ENCODE measurements at regions not wholly inside any gene's neighbourhood (a gene's known extent, or its start where the extent isn't known, plus 50 kb on each side); places are given as distances from the start of the nearest gene placed in this dataset.
A peak's percentile ranks its signal among the peaks of the same experiment; 100 is the strongest.
"Not testable (repeated sequence)": the region's sequence is repeated elsewhere in the genome, so short reads cannot be mapped to it uniquely, and the experiment has no call there.

GRCh38 chr1:206256935-206257334, 53.6 kb downstream of the SRGAP2 start:
- DNase-seq (ENCODE audit: low spot score), result not testable (repeated sequence)

- not testable (repeated sequence) for DNase-seq (ENCODE audit: low spot score)
Measured at GRCh38 chr1:206261473-206261872, 58.1 kb downstream of the SRGAP2 start.

DNA sequence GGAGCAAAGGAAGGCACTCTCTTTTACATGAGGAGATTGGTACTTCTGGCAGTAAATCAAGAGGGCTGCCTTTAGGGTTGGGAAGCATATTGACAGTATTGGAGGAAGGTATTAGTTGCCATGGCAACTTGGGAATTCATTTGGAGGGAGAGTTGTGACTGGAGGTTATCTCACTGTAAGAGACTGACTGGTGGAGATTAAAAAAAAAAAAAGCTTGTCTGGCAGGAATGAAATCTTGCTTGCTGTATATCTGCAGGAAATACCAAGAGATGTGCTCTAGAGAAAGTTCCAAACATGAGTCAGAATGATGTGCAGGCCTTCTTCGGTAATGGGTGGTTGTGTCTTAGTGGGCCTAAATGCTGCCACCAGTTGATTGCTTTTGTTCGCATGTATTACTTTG, 59.1 kb downstream of the SRGAP2 start:
- DNase-seq (ENCODE audit: low spot score), result not testable (repeated sequence)

DNA sequence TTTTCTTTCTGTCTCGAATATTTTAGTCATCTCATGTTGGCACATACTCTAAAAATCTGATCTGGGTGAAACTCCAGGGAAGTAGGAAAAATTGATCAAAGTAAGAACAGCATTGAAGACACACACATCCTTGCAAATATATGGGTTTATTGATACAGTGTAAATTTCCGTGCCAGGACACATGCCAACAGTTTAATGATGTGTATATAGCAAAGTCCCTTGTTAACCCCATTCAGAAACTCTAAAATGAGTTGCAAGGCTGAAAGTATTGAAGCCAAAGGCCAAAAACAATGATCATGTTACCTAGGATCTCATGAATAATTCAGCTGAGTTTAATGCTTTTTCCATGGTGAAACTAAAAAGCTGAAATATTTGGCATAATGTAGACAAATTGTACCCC, 61.6 kb downstream of the SRGAP2 start:
- not testable (repeated sequence) for DNase-seq (ENCODE audit: low spot score)

DNA sequence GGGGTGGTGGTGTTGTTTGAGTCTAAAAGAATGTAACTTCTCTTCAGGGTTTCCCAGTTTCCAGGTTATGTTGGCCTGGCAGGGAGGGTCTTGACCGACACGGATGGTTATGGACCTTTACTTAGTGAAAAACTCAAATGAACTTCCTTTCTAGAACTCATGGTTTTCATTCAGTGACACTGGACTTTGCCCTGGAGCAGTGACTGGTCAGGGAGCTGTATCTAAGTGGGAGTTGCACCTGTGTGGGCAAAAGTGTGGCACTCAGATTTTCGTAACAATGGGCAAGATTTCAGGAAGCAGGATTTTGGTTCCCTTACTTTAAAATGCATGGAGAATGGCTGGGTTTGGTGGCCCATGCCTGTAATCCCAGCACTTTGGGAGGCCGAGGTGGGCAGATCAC, 67.8 kb downstream of the SRGAP2 start:
- DNase-seq (ENCODE audit: low spot score), result not testable (repeated sequence)

- DNase-seq (ENCODE audit: low spot score), result not testable (repeated sequence)
Measured at GRCh38 chr1:206273104-206273503, 69.8 kb downstream of the SRGAP2 start.

DNA sequence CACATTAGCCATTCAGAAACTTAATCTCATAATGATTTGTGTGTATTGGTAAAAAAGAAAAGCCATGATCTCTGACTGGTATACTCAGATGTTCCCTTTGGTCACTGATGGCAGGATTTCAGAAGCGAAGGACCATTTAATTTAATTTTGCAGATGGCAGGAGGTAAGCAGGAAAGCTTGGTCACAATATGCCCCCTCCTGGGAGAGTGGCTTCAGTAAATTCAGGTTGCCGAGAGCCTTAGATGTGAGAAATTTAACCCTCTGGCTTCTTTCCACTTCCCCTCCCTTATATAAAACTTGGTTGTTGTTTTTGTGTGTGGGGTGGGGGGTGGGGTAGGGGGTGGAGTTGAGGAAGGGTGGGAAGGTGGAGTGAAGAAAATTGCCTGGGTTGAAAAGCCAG, 72.8 kb downstream of the SRGAP2 start:
- peak; percentile 36 for DNase-seq (ENCODE audit: low spot score)

GRCh38 chr1:206278683-206279082, 75.3 kb downstream of the SRGAP2 start:
- DNase-seq (ENCODE audit: low spot score), result peak; percentile 13

GRCh38 chr1:206280683-206281082, 77.3 kb downstream of the SRGAP2 start:
- DNase-seq (ENCODE audit: low spot score), result not testable (repeated sequence)

GRCh38 chr1:206281912-206282654, 78.7 kb downstream of the SRGAP2 start:
- DNase-seq (ENCODE audit: low spot score), result not testable (repeated sequence)

DNA sequence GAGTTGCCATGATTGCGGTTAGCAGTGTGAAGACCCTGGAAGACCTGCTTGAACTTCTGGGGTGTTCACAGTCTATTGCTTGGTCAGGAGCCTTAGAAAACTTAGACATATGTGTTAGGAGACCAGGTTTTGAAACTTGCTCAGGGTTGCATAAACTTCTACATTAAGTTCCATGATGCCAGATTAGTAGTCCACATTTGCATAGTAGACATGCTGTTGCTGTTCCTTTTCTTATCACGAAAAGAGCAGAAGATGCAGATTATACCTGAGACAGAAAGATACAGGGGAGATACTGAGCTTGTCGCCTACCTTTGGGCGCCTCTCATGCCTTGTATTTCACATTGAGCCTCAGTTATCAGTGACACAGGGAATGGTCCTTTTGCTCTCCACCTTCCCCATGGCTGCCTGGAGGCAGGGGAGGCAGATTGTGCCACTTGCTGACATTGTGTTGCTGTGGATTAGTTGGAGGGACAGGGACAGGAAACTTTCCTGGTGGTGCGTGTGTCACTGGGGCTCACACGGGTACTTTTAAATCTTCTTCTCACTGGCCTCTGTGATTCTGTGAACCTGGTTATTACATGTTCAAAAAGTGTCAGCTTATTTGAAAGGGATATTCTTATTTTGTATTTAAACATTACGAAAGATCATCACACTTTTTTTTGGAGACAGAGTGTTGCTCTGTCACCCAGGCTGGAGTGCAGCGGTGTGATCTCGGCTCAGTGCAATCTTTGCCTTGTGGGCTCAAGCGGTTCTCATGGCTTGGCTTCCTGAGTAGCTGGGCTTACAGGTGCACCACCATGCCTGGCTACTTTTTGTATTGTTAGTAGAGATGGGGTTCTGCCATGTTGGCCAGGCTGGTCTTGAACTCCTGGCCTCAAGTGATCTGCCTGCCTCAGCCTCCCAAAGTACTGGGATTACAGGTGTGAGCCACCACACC, 82.0 kb downstream of the SRGAP2 start:
- DNase-seq (ENCODE audit: low spot score), result not testable (repeated sequence)

GRCh38 chr1:206287759-206288158, 84.4 kb downstream of the SRGAP2 start:
- DNase-seq (ENCODE audit: low spot score), result not testable (repeated sequence)

GRCh38 chr1:206288453-206288852, 85.1 kb downstream of the SRGAP2 start:
- not testable (repeated sequence) for DNase-seq (ENCODE audit: low spot score)

GRCh38 chr1:206297145-206298031, 94.0 kb downstream of the SRGAP2 start:
- DNase-seq (ENCODE audit: low spot score), result not testable (repeated sequence)

DNA sequence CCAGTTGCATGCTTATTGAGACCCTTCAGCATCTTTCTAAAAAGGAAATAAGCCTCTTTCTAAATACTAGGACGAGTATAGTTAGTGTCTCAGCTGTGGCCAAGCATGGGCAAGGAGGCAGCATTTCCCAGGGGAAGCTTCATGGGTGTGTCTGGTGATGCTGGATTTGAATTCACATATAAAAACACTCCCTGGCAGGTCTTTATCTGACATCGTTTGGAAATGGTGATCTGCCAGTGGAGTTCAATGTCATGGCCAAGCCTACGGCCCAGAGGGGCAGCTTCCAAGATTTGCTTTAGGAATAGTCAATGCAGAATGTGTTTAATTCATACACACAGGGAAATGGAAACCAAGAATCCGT, 94.7 kb downstream of the SRGAP2 start:
- not testable (repeated sequence) for DNase-seq (ENCODE audit: low spot score)

GRCh38 chr1:206299181-206299791, 95.9 kb downstream of the SRGAP2 start:
- DNase-seq (ENCODE audit: low spot score), result not testable (repeated sequence)

DNA sequence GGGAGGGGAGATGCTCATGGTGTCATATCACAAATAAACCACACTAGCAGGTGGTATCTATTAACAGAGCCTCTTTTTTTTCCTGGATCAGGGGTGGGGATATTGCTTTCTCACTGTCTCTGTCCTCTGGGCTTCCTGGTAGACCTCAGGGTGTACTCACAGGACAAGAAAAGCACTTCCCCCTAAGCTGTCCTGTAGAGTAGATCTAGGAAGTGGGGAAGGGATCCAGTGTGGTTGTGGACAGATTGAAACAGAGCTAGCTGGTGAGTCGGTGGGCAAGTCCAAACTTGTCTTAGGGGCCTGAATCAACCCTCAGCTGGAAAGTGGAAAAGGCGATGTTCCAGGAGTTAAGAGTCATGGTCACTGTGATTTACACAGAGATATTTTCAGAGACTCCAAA, 96.6 kb downstream of the SRGAP2 start:
- DNase-seq (ENCODE audit: low spot score), result not testable (repeated sequence)

DNA sequence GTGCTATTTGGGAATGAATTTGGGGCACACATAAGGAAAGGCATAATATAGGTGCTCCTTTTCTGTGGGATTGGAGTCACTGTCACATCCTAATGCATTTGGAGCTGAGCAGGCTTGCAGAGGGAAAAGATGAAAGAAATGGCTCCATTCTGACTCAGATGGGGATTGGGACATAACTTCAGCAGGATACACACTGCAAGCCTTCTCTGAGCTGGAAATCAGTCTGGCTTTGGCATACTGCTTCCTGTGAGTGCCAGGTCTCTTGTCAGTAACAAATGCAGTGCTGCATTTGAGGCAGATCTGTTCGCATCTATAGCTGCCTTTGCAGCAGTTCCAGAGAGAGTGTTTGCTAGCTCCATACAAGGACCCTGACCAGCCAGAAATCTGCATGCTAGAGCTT, 98.7 kb downstream of the SRGAP2 start:
- DNase-seq (ENCODE audit: low spot score), result peak; percentile 43

DNA sequence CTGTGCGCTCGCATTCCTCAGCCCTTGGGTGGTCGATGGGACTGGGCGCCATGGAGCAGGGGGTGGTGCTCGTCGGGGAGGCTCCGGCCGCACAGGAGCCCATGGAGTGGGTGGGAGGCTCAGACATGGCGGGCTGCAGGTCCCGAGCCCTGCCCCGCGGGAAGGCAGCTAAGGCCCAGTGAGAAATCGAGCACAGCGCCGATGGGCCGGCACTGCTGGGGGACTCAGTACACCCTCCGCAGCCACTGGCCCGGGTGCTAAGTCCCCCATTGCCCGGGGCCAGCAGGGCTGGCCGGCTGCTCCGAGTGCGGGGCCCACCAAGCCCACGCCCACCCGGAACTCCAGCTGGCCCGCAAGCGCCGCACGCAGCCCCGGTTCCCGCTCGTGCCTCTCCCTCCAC, 104.1 kb downstream of the SRGAP2 start:
- not testable (repeated sequence) for DNase-seq (ENCODE audit: low spot score)

GRCh38 chr1:206310948-206311347, 107.6 kb downstream of the SRGAP2 start:
- DNase-seq (ENCODE audit: low spot score), result not testable (repeated sequence)

GRCh38 chr1:206311611-206312273, 108.4 kb downstream of the SRGAP2 start:
- DNase-seq (ENCODE audit: low spot score), result peak; percentile 85
